Coronary artery (tissue), 2 donors: ENCODE measurements at regions not wholly inside any gene's neighbourhood (a gene's known extent, or its start where the extent isn't known, plus 50 kb on each side); places are given as distances from the start of the nearest gene placed in this dataset.

Experiments
- DNase-seq: peaks from one replicate; pipeline ENCODE4 v3.0.0-alpha.2; 2017; ENCODE audit warnings: low spot score
- H3K27ac ChIP-seq, 2 donors: fragments of 200-600 bp; sonication (generic); one replicate each; pipeline ENCODE4 v1.5.1; 2016 to 2019
- H3K4me3 ChIP-seq: fragments of 200-600 bp; sonication (generic); 2 replicates; pipeline ENCODE4 v1.5.1; 2016; ENCODE audit warnings: mild to moderate bottlenecking, moderate library complexity
- CTCF ChIP-seq: fragments of 200-600 bp; sonication (generic); IDR thresholded peaks from one replicate; pipeline ENCODE4 v1.5.1; 2019; ENCODE audit warnings: antibody characterized with exemption

- Histone ChIP-seq H3K4me3 (no peak overlapping the region), H3K27ac (no peak overlapping the region)
- DNase-seq = no peak
- TF ChIP-seq CTCF = no peak
Observed at GRCh38 chr13:106372199-106373155, 163.0 kb downstream of the EFNB2 start.

DNA sequence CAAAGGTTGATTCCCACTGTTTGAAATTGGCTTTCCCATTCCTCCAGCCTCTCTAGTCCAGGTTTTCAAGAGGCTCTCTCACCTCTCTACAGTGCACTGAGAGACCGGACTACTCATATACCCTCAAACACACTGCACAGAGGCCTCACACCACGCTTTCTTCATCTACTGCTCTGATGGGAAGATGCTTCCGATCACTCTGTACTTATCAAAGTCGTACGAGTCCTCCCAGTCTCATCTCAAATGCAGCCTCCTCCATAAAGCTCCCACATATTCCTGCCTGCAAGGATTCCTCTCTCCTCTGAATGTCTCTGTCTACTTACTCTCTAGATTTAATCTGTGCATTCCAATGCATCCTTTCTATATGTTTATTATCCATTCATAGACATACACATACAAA lies 164.4 kb downstream of the EFNB2 start:
- DNase-seq = no peak
- no peak for TF ChIP-seq CTCF
- no peak overlapping the region for H3K4me3 ChIP-seq

DNA sequence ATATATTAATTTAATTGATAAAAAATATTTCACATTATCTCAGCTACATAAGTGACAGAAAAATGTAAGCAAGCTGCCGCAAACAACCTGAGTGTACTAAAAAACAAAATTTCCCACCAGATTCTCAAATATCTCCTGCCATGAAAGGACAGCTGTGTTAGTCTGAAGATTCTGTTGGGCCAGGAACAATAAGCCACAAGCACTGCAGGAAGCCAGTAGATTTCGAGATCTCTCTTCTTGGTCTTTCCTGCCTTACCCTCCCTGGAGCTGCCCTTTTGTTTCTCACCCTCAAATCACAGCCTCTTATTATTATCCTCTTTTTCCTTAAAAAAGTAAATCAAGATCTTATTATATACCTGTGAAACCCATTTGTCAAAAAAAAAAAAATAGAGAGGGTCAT lies 165.6 kb downstream of the EFNB2 start:
- no peak overlapping the region for H3K4me3 ChIP-seq
- H3K27ac ChIP-seq = no peak overlapping the region
- no peak for TF ChIP-seq CTCF
- no peak for DNase-seq

More for the DNA sequence above, 164.4 kb downstream of the EFNB2 start:
- H3K27ac ChIP-seq = no peak overlapping the region

- Histone ChIP-seq H3K4me3 (no peak overlapping the region), H3K27ac (no peak overlapping the region)
- no peak for TF ChIP-seq CTCF
- DNase-seq = no peak
Observed at GRCh38 chr13:106369091-106369490, 166.4 kb downstream of the EFNB2 start.

DNA sequence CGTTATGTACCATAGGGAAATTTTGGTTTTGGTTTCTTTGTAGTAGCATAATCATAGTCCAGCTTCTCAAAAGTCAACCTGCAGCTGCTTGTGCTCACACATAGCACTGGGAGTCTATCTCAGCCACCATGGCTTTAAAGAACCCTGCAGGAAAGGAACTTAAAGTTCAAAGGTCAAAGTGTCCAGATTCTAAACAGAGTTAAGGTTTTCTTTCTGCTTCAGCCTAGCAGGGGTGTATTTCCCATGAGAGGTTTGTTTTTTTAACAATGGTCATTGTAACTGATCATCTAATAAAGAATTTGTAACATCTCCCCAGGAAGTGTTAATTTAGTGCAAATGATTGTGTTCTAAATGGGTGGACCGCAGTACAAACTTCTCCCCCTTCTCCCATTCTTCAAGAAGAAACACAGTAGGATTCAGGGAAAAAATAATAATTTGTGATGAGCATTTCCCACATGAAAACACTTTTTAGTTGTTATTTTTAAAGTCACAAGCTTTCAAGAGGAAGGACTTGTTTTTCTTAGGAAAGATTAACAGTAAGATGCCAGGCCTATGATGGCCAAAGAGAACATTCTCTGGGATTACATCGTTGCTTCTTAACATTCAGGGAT lies 168.0 kb downstream of the EFNB2 start:
- Histone ChIP-seq H3K4me3 (no peak overlapping the region), H3K27ac (no peak overlapping the region)
- DNase-seq = no peak
- TF ChIP-seq CTCF = no peak

DNA sequence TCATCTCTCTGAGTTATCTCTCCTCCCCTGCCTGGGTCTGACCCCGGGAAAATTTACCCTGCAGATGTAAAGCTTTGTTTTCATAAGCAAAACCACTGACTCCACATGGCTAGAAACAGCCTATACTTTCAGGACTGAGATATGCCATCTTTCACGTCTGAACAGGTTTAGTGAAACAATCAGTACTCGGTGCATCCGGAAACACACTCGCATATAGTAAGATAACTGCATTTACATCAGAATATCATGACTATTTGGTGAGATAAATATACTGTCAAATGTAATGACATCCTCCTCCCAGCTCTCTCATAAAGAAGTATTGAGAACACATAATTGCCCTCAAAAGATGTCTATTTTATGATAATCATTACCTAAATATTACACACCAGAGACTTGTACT lies 172.8 kb downstream of the EFNB2 start:
- DNase-seq = no peak
- no peak for TF ChIP-seq CTCF
- no peak overlapping the region for H3K27ac ChIP-seq
- no peak overlapping the region for H3K4me3 ChIP-seq

DNA sequence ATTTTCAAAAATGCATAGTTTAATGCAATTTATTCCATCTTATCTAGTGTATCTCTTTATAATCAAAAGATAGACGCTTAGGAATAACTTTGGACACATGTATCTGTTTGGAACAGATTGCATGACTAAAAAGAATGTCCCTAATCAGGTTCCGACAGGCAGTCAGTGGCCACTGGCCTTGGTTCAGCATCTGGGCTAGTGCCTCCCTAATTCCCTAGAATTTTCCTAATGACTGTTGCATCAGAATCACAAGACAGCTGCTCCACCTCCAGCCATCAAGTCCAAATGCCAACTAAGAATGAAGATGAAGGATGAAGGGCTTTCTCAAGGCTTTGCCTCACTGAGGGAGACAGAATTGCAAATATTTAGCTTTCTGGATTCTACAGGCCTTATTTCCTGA lies 173.8 kb downstream of the EFNB2 start:
- no peak for TF ChIP-seq CTCF
- Histone ChIP-seq H3K27ac (no peak overlapping the region), H3K4me3 (no peak overlapping the region)
- no peak for DNase-seq
